ENCODE measurements at regions not wholly inside any gene's neighbourhood (a gene's known extent, or its start where the extent isn't known, plus 50 kb on each side); places are given as distances from the start of the nearest gene placed in this dataset.

DNA sequence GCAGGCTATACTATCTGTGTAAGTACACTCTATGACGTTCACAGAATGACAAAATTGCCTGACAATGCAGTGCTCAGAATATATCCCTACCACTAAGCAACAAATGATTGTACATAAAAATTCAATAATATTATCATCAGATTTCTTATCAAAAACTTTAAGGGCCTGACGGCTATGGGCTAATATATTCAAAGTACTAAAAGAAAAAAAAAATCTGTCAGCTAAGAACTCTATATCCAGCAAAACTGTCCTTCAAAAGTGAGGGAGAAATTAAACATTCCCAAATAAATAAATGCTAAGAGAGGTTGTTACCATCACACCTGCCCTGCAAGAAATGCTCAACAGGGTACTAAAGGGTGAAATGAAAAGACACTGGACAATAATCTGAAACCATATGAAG lies 127.3 kb downstream of the TM2D1 start:
- Mint-ChIP-seq H3K9me3 (no peaks in the 10 kb centered on the region), H3K27me3 (no peaks in the 10 kb centered on the region), H3K27ac (no peak overlapping the region), H3K36me3 (ENCODE audit: low read depth) (no peaks in the 10 kb centered on the region), H3K4me1 (ENCODE audit: low read depth) (no peaks in the 10 kb centered on the region), H3K4me3 (no peak overlapping the region)

DNA sequence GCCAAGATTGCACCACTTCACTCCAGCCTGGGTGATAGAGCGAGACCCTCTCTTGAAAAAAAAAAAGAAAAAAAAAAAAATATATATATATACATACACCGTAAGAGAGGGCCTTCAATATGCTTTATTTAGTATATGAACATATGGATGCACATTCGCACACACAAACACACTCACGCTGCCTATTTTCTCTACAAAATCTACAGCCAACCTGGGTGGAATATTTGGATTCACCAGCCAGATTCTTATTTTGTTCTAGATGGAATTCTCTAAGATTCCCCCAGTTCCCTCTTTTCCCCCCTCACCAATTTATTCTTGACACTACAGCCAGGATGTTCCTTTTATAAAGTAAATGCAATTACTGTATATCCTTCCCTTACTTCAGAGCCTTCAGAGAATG lies 131.6 kb downstream of the TM2D1 start:
- no peaks in the 10 kb centered on the region for H3K9me3 Mint-ChIP-seq
- H3K4me1 Mint-ChIP-seq (ENCODE audit: low read depth), result no peaks in the 10 kb centered on the region
- no peak overlapping the region for H3K4me3 Mint-ChIP-seq
- no peaks in the 10 kb centered on the region for H3K27me3 Mint-ChIP-seq
- H3K36me3 Mint-ChIP-seq (ENCODE audit: low read depth), result no peaks in the 10 kb centered on the region
- H3K27ac Mint-ChIP-seq, result no peak overlapping the region

DNA sequence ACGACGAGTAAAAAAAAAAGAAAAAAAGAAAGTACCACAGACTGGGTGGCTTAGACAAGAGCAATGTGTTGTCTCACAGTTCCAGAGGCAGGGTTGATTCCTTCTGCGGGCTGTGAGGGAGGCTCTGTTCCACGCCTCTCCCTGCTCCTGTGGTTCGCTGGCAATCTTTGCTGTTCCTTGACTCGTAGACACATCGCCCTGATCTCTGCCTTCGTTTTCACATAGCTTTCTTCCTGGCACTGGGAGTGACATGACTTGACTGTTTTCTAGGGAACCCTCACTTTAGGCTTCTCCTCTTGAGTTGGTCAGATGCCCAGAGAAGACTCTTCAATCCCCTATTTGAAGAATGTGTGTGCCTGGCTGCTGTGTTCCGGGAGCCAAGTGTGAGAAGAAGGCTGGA lies 133.6 kb downstream of the TM2D1 start:
- Mint-ChIP-seq H3K4me1 (ENCODE audit: low read depth) (no peaks in the 10 kb centered on the region), H3K27me3 (no peaks in the 10 kb centered on the region), H3K4me3 (no peak overlapping the region), H3K36me3 (ENCODE audit: low read depth) (no peaks in the 10 kb centered on the region), H3K9me3 (no peaks in the 10 kb centered on the region), H3K27ac (no peak overlapping the region)

DNA sequence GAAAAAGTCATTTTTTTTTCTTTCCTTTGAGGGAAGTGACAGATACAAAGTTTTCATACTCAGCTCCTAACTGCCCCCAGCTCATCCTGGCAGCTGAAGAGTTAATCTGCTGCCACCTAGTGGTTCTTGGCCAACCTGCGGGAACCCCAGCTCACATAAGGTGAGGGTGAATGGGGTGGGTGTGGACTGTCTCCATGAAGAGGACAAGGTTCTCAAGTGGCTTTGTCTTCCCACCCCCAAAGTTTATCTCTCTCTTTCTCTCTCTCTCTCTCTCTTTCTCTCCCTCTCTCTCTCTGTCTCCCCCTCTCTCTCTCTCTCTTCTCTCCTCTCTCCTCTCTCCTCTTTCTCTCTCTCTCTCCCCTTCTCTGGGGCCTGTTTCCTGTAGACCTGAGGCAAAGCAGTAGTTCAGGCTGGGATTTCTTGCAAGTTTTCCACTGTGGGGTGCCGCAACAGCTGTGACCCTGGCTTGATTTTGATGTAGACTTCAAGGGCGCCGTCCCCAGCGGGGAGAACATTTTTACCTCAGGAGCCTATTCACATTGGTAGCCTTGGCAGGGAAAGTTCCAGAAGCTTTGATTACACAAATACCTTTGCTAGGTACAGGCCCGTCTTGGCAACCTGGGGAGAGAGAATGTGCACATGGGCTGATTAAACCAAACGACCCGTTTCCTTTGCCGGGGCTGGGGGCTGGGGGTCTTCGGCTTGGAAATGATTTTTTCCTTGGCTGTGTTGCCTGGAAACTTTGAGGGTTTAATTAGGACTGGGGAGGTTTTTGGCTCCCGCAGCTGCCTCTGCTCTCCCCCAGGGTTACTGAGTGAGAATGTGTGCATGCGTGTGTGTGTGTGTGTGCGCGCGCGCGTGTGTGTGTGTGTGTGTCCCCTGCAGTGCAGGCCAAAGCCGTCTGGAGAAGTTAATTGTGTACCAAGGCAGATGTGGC lies 135.9 kb downstream of the TM2D1 start:
- Mint-ChIP-seq H3K4me3 (no peak overlapping the region), H3K4me1 (ENCODE audit: low read depth) (no peaks in the 10 kb centered on the region), H3K9me3 (no peaks in the 10 kb centered on the region), H3K36me3 (ENCODE audit: low read depth) (no peaks in the 10 kb centered on the region), H3K27me3 (no peaks in the 10 kb centered on the region), H3K27ac (no peak overlapping the region)

DNA sequence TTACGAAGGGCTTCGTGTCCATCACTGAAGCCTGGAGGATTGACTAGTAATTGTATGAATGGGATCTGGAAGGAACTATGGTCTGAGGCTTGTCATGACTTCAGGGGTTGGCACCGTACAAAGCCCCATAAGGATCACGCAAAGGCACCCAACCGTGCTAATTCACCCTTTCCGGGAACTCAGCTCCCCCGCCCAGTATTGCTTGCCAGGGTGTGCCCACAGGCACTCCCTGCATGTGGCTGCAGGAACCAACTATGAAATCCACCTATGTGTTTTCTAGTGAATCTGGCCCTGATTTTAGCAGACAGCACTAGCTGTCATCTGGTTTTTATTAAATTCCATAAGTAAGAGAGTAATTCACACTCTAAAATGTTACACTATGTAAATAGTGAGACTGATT lies 139.2 kb downstream of the TM2D1 start:
- Mint-ChIP-seq H3K27me3 (no peaks in the 10 kb centered on the region), H3K4me1 (ENCODE audit: low read depth) (no peaks in the 10 kb centered on the region), H3K9me3 (no peaks in the 10 kb centered on the region), H3K27ac (no peak overlapping the region), H3K4me3 (no peak overlapping the region), H3K36me3 (ENCODE audit: low read depth) (no peaks in the 10 kb centered on the region)

DNA sequence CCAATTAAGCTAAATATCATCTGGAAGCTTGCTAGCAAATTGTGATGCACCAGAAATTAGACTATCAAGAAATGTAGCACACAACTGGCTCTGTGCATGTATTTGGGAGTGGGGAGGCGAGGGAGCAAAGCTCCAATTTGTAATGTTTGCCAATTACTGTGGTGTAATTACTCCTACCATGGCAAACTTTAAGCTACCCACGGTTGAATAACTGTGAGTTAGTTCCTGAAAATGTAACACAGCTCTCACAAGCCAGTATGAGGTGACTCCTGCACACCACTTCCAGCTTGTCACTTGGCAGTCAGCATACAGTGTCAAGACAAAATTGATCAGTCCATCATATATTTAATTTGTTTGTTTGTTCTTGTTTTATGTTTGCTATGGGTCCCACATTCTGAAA lies 141.2 kb downstream of the TM2D1 start:
- Mint-ChIP-seq H3K9me3 (no peaks in the 10 kb centered on the region), H3K27me3 (peaks cover 4% of the 10 kb centered on the region), H3K4me1 (ENCODE audit: low read depth) (no peaks in the 10 kb centered on the region), H3K4me3 (no peak overlapping the region), H3K27ac (no peak overlapping the region), H3K36me3 (ENCODE audit: low read depth) (no peaks in the 10 kb centered on the region)

DNA sequence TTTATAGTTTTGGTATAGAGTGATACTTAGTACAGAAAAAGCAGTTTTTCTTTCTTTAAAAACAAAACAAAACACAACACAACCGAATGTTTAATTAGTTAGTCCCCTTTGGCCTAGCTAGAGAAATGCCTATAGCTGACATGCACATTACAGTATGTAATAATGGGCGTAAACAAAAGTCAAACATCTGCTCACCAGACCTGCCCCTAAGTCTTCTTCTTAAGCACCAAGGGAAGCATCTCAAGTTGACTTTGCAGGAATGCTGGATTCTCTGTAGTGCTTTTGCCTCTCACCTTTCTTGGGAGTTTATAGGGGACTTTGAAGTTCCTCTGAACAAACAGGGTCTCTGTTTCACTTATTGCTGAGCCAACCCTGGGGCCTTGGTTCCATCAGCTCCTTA lies 143.7 kb downstream of the TM2D1 start:
- Mint-ChIP-seq H3K27me3 (peaks cover 18% of the 10 kb centered on the region), H3K36me3 (ENCODE audit: low read depth) (no peaks in the 10 kb centered on the region), H3K4me3 (no peak overlapping the region), H3K27ac (no peak overlapping the region), H3K9me3 (no peaks in the 10 kb centered on the region), H3K4me1 (ENCODE audit: low read depth) (no peaks in the 10 kb centered on the region)

DNA sequence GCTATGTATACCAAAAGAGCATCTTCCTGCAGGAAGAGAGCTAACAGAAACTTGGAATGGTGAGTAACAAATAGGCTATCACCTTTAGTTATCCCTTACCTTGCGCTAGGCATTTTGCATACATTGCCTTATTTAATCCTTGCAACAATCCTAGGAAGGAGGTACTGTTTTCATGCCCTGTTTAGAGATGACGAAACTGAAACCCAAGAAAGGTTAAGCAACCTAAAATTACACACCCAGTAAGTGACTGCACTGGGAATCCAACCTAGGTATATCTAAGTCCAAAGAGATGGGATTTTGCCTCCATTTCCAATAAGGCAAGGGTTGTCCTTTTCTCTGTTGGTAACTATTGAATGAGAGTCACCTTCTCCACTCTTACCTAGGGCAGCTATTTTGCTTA lies 144.5 kb downstream of the TM2D1 start:
- no peaks in the 10 kb centered on the region for H3K36me3 Mint-ChIP-seq (ENCODE audit: low read depth)
- no peak overlapping the region for H3K27ac Mint-ChIP-seq
- H3K27me3 Mint-ChIP-seq, result peaks cover 19% of the 10 kb centered on the region
- H3K9me3 Mint-ChIP-seq, result no peaks in the 10 kb centered on the region
- no peaks in the 10 kb centered on the region for H3K4me1 Mint-ChIP-seq (ENCODE audit: low read depth)
- no peak overlapping the region for H3K4me3 Mint-ChIP-seq

DNA sequence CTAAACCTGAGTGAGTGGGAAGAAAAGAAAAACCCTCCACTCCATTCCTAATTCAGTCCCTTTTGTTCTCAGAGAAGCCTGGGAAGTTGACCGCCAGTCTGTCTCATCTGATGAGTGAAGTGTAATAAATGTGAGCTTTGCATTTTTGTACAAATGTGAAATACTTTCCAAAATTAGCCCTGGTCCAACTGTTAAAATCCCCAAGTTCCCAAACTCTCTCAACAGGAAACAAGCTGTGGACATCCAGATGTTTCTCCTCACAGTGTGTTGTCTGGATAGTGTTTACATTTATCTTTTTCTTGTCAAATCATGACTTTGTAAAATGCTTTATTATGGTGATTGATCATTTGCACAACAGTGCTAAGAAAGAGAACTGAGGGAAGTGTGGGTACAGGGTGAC lies 145.1 kb downstream of the TM2D1 start:
- H3K4me1 Mint-ChIP-seq (ENCODE audit: low read depth), result no peaks in the 10 kb centered on the region
- peaks cover 19% of the 10 kb centered on the region for H3K27me3 Mint-ChIP-seq
- H3K36me3 Mint-ChIP-seq (ENCODE audit: low read depth), result no peaks in the 10 kb centered on the region
- no peak overlapping the region for H3K27ac Mint-ChIP-seq
- no peak overlapping the region for H3K4me3 Mint-ChIP-seq
- no peaks in the 10 kb centered on the region for H3K9me3 Mint-ChIP-seq

DNA sequence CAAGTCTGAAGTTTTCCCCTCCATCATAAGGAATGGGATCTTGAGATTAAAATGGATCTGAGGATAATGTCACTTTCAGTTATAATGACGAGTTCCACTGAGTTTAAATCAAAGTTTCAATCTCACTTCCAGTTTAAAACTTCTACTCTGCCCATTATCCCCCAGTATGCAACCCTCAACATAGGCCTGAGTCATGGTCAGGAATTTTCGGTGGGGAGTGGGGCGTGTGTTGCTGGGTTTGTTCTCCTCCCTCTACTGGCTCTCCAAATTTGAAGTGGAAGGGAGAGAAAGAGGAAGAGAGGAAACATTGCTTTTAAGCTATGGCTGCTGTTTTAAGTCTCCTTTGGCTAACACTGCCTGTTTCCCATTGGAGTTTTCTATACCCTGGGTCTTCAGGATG lies 152.9 kb downstream of the TM2D1 start:
- Mint-ChIP-seq H3K27me3 (peaks cover 9% of the 10 kb centered on the region), H3K36me3 (ENCODE audit: low read depth) (no peaks in the 10 kb centered on the region), H3K4me3 (no peak overlapping the region), H3K4me1 (ENCODE audit: low read depth) (no peaks in the 10 kb centered on the region), H3K9me3 (no peaks in the 10 kb centered on the region), H3K27ac (no peak overlapping the region)

DNA sequence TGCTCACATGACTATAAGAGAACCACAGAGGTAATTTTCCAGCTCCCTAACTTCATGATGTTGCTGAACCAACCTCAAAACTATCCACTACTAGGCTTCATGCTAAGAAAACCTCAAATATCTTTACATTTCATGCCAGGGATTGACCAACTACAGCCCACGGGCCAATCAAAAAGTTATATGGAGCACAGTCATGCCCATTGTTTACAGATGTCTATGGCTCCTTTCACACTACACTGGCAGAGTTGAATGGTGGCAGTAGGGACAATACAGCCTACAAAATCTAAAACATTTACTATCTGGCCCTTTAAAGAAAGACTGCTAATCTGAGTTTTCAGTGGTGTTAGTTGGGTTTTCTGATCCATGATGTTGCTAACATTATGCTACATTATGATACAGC lies 154.8 kb downstream of the TM2D1 start:
- H3K27ac Mint-ChIP-seq, result no peak overlapping the region
- H3K4me1 Mint-ChIP-seq (ENCODE audit: low read depth), result no peaks in the 10 kb centered on the region

DNA sequence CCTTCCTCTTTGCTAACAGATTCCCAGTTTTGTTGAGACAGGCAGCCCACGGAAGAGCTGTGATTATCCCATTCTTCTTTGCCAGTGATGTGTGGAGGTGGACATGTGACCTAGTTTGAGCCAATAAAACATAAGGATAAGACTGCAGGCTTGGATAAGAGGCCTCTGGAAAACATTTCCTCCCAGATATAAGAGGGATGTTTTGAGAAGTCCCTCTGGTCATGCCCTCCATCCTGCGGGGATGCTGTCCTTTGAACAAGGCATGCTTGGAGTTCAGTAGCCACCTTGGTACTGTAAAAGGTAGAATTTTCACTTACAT lies 155.7 kb downstream of the TM2D1 start:
- no peaks in the 10 kb centered on the region for H3K4me1 Mint-ChIP-seq (ENCODE audit: low read depth)
- no peaks in the 10 kb centered on the region for H3K36me3 Mint-ChIP-seq (ENCODE audit: low read depth)
- H3K27ac Mint-ChIP-seq, result no peak overlapping the region
- no peak overlapping the region for H3K4me3 Mint-ChIP-seq
- H3K27me3 Mint-ChIP-seq, result no peaks in the 10 kb centered on the region
- H3K9me3 Mint-ChIP-seq, result peaks cover 14% of the 10 kb centered on the region

More for the DNA sequence above, 154.8 kb downstream of the TM2D1 start:
- H3K27me3 Mint-ChIP-seq, result no peaks in the 10 kb centered on the region
- peaks cover 9% of the 10 kb centered on the region for H3K9me3 Mint-ChIP-seq
- no peak overlapping the region for H3K4me3 Mint-ChIP-seq
- no peaks in the 10 kb centered on the region for H3K36me3 Mint-ChIP-seq (ENCODE audit: low read depth)

DNA sequence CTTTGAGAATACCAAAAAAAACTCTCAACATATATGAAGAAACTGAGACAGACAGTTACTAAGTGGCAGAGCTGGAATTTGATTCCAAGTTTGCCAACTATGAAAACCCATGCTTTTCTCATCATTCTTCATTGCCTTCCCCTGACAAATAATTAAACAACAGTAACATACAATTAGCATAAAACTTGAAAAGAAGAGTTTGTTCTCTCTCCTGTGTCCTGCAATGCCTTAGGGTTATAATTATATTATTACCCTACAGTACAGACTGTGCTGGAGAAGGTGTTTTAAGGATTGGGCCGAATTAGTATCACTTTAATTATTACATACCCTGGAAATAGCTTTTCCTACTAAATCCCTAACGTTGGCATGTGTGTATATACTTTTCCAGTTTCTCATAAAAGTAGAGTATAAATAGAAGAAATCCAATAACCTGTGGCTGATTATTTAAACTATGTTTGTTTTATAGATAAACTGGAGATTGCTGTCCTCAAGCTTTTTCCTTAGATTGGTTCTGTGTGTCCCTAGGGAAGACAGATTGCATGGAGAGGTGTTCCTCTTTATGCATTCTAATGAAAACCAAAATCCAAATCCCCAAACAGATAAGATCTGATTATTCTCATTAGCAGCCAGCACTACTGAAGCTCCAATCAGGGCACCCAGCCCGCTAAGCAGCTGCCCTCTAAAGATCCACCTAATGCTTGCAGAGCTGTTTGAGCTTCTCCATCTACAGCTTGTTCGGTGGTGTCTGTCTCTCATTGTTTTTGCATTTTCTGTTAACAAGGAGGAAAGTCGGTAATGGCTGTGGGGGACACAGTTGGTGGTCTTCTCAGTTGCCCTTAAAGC lies 156.3 kb downstream of the TM2D1 start:
- H3K4me3 Mint-ChIP-seq, result no peak overlapping the region
- H3K27ac Mint-ChIP-seq, result no peak overlapping the region
- H3K4me1 Mint-ChIP-seq (ENCODE audit: low read depth), result no peaks in the 10 kb centered on the region
- H3K36me3 Mint-ChIP-seq (ENCODE audit: low read depth), result no peaks in the 10 kb centered on the region
- no peaks in the 10 kb centered on the region for H3K27me3 Mint-ChIP-seq
- peaks cover 14% of the 10 kb centered on the region for H3K9me3 Mint-ChIP-seq

DNA sequence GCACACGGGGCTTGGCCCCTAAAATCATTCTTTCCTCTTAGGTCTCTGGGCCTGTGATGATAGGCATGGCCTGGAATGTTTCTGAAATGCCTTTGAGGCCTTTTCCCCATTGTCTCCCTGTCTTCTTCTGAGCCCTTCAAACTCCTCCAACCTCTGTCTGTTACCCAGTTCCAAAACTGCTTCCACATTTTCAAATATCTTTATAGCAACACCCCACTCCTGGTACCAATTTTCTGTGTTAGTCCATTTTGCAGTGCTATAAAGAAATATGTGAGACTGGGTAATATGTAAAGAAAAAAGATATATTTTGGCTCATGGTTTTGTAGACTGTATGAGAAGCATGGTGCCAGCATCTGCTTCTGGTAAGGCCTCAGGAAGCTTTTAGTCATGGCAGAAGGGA lies 158.8 kb downstream of the TM2D1 start:
- Mint-ChIP-seq H3K4me3 (no peak overlapping the region), H3K27me3 (no peaks in the 10 kb centered on the region), H3K4me1 (ENCODE audit: low read depth) (no peaks in the 10 kb centered on the region), H3K9me3 (peaks cover 14% of the 10 kb centered on the region), H3K36me3 (ENCODE audit: low read depth) (no peaks in the 10 kb centered on the region), H3K27ac (no peak overlapping the region)

DNA sequence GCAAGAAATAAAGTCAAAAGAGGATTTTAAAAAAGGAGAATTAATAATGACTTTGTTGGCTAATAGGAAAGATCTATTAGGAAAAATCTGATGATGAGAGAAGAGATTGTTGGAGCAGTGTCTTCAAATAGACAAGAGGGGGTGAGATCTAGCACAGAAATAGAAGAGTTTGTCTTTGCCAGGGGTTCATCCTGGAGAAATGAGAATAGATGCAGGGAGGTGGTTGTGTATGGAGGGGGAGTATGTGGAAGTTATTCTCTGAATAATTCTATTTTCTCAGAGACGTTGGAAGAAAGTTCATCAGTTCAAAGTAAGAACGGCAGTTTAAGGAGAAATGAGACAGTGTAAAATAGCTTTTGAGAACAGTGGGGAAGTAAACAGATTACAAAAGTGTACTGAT lies 161.3 kb downstream of the TM2D1 start:
- H3K27me3 Mint-ChIP-seq, result no peaks in the 10 kb centered on the region
- no peaks in the 10 kb centered on the region for H3K4me1 Mint-ChIP-seq (ENCODE audit: low read depth)
- H3K4me3 Mint-ChIP-seq, result no peak overlapping the region
- no peaks in the 10 kb centered on the region for H3K36me3 Mint-ChIP-seq (ENCODE audit: low read depth)
- no peak overlapping the region for H3K27ac Mint-ChIP-seq
- peaks cover 14% of the 10 kb centered on the region for H3K9me3 Mint-ChIP-seq
